Adrenal gland (tissue), 5 donors: ENCODE measurements at regions not wholly inside any gene's neighbourhood (a gene's known extent, or its start where the extent isn't known, plus 50 kb on each side); places are given as distances from the start of the nearest gene placed in this dataset.

Experiments
- POLR2A ChIP-seq, 2 donors: fragments of 450-650 bp; IDR thresholded peaks; one replicate each; pipeline ENCODE4 v1.6.1; 2017; ENCODE audit warnings: antibody characterized with exemption in 2 of 2, mild to moderate bottlenecking in 2 of 2, moderate library complexity in 1 of 2
- TF ChIP-seq, protein P1 (sequence below), 6 experiments: fragments of 450-650 bp in 4 of 6; fragments of 200-600 bp in 2 of 6; sonication (generic) in 1 of 6; IDR thresholded peaks; 1 replicate in 5 of 6; 2 replicates in 1 of 6; pipeline versions ENCODE4 v1.5.1 to v1.8.0; 2016 to 2021; ENCODE audit warnings: antibody characterized with exemption in 6 of 6, mild to moderate bottlenecking in 2 of 6, moderate library complexity in 1 of 6
- donor health status: DM: no; HTN: no; CAD: no.

DNA sequence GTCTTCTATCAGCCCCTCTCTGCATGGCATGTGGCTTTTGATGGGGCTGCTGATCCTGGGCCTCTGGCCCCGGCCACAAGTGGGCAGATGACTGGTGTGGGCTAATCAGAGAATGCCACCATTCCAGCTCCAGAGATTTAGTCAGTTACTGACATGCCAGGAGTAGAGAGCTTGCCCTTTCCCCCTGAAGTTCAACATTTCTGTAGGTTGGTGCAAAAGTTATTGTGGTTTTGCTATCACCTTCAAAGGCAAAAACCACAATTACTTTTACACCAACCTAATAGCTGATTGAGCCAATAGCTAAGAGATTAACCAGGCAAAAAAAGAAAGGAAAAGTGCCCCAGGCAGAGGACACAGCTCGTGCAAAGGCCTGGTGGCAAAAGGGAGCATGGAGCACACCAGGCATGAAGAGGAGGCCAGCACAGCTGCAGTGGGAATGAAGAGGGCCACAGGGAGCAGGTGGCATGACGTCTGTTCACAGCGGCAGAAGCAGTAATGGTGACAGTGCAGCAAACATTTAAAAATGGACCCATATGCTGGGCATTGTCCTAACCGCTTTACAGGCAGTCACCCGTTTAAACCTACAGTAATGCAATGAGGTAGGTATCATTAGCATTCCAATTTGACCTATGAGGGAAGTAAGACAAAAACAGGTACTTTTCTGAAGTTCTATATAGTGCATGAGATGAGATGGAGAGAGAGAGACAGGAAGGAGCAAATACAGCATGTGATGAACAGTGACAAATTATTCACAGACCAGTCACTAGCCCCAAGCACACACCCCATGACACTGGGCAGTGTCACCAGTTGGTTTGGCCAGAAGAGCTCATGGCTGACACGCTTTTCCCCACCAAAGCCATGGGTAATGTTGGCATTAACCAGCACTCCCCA lies 373.0 kb upstream of the PROK2 start:
- TF ChIP-seq, protein P1, sequence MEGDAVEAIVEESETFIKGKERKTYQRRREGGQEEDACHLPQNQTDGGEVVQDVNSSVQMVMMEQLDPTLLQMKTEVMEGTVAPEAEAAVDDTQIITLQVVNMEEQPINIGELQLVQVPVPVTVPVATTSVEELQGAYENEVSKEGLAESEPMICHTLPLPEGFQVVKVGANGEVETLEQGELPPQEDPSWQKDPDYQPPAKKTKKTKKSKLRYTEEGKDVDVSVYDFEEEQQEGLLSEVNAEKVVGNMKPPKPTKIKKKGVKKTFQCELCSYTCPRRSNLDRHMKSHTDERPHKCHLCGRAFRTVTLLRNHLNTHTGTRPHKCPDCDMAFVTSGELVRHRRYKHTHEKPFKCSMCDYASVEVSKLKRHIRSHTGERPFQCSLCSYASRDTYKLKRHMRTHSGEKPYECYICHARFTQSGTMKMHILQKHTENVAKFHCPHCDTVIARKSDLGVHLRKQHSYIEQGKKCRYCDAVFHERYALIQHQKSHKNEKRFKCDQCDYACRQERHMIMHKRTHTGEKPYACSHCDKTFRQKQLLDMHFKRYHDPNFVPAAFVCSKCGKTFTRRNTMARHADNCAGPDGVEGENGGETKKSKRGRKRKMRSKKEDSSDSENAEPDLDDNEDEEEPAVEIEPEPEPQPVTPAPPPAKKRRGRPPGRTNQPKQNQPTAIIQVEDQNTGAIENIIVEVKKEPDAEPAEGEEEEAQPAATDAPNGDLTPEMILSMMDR (IDR thresholded peaks at IDR 0.05), result no peak
- TF ChIP-seq POLR2A (IDR thresholded peaks at IDR 0.05), result no peak
